ENCODE measurements at regions not wholly inside any gene's neighbourhood (a gene's known extent, or its start where the extent isn't known, plus 50 kb on each side); places are given as distances from the start of the nearest gene placed in this dataset.

DNA sequence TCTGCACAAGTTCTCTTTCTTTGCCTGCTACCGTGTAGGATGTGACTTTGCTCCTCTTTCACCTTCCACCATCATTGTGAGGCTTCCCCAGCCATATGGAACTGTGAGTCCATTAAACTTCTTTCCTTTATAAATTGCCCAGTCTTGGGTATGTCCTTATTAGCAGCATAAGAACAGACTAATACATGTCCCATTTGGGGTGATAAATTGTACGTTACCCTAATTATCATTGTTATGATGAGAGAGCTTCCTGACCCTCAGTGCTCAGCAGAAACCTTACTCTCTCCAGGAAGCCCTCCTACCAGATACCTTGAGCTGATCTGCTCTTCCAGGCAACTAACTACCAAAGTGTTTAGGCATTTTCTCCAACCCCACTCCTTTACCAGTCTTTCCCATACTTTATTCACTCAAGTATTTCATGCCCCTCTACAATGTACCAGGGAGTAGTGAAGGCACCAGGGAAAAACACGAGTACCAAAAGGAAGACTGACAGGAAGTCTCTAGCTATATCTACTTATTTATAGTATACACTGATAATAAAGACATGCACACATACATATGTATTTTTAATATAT is 196.2 kb downstream of the MYCN start:
- Histone ChIP-seq H3T11ph (ENCODE audit: low read length) (no peak overlapping the region), H4K91ac (ENCODE audit: insufficient read length, low read depth, low read length) (no peak overlapping the region), H4K5ac (ENCODE audit: insufficient read length, low read depth, low read length) (no peak overlapping the region), H3K9me3 (ENCODE audit: control insufficient read depth, low read depth, low read length) (no peaks in the 10 kb centered on the region), H3K4ac (ENCODE audit: low read depth, low read length) (no peak overlapping the region), H3K4me2 (ENCODE audit: insufficient read depth, insufficient read length, low read length) (no peak overlapping the region), H3K27me3 (ENCODE audit: insufficient read depth, low read length) (no peaks in the 10 kb centered on the region), H3K79me2 (ENCODE audit: insufficient read depth, low read length) (no peaks in the 10 kb centered on the region), H3K18ac (ENCODE audit: insufficient read length, low read depth, low read length) (no peak overlapping the region), H2BK120ac (ENCODE audit: low read depth, low read length, poor library complexity, severe bottlenecking) (no peak overlapping the region), H2BK20ac (ENCODE audit: low read depth, low read length, poor library complexity, severe bottlenecking) (no peak overlapping the region), H3K23me2 (ENCODE audit: insufficient read length, low read depth, low read length, poor library complexity, severe bottlenecking) (no peaks in the 10 kb centered on the region), H3K4me1 (ENCODE audit: insufficient read depth, low read length) (no peaks in the 10 kb centered on the region; the same call in none of the 2 replicates), H3K79me1 (ENCODE audit: insufficient read depth, low read depth, low read length, poor library complexity, severe bottlenecking) (no peaks in the 10 kb centered on the region), H4K8ac (replicated peaks; ENCODE audit: insufficient read length, low read depth, low read length) (no peak overlapping the region), H2AFZ (ENCODE audit: low read length) (no peak overlapping the region), H2BK5ac (ENCODE audit: insufficient read length, low read length) (no peak overlapping the region), H2BK15ac (ENCODE audit: low read depth, low read length) (no peak overlapping the region), H3K14ac (ENCODE audit: insufficient read depth, low read length) (no peak overlapping the region), H4K20me1 (ENCODE audit: control insufficient read depth, insufficient read depth, insufficient read length) (no peaks in the 10 kb centered on the region), H3K23ac (ENCODE audit: insufficient read length, low read depth, low read length) (no peak overlapping the region), H3K9ac (ENCODE audit: extremely low read depth, insufficient read length, low read length) (no peak overlapping the region), H3K56ac (ENCODE audit: insufficient read length, low read depth, low read length) (no peak overlapping the region), H3K27ac (ENCODE audit: insufficient read length, low read depth, low read length) (no peak overlapping the region), H2AK5ac (ENCODE audit: insufficient read length, low read length) (no peak overlapping the region), H2BK12ac (ENCODE audit: insufficient read length, low read depth, low read length) (no peak overlapping the region)
- no CpG with 5 or more reads among the region's 3 CpGs for WGBS (ENCODE audit: extremely low coverage, insufficient read length, low lambda C conversion rate)
- Mint-ChIP-seq H3K27me3 (ENCODE audit: low read depth) (no peaks in the 10 kb centered on the region; the same call in 1 of the 2 replicates), H3K27ac (no peak overlapping the region), H3K9me3 (no peaks in the 10 kb centered on the region), H3K36me3 (ENCODE audit: insufficient read depth in 1 of 3, low read depth in 3 of 3) (no peaks in the 10 kb centered on the region; a peak in 1 of 7 replicates), H3K4me3 (no peak overlapping the region), H3K4me1 (peaks cover 13 to 20% of the 10 kb centered on the region in 2 experiments)
- TF ChIP-seq, protein P1, sequence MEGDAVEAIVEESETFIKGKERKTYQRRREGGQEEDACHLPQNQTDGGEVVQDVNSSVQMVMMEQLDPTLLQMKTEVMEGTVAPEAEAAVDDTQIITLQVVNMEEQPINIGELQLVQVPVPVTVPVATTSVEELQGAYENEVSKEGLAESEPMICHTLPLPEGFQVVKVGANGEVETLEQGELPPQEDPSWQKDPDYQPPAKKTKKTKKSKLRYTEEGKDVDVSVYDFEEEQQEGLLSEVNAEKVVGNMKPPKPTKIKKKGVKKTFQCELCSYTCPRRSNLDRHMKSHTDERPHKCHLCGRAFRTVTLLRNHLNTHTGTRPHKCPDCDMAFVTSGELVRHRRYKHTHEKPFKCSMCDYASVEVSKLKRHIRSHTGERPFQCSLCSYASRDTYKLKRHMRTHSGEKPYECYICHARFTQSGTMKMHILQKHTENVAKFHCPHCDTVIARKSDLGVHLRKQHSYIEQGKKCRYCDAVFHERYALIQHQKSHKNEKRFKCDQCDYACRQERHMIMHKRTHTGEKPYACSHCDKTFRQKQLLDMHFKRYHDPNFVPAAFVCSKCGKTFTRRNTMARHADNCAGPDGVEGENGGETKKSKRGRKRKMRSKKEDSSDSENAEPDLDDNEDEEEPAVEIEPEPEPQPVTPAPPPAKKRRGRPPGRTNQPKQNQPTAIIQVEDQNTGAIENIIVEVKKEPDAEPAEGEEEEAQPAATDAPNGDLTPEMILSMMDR (conservative IDR thresholded peaks at IDR 0.05) = no peak
- DNase-seq = no peak

All from H9 (cell line).